Lower leg skin (tissue), 4 donors: ENCODE measurements at regions not wholly inside any gene's neighbourhood (a gene's known extent, or its start where the extent isn't known, plus 50 kb on each side); places are given as distances from the start of the nearest gene placed in this dataset.

Experiments
- DNase-seq, 2 donors: peaks; one replicate each; pipeline ENCODE4 v3.0.0-alpha.2; 2019; ENCODE audit warnings: low spot score in 2 of 2
- H3K4me3 ChIP-seq: fragments of 200-600 bp; sonication (generic); 2 replicates; pipeline ENCODE4 v1.5.1; 2017; ENCODE audit warnings: mild to moderate bottlenecking, low read depth; ENCODE audit not compliant: poor library complexity, severe bottlenecking
- CTCF ChIP-seq, 3 donors: fragments of 450-650 bp; IDR thresholded peaks; one replicate each; pipeline ENCODE4 v1.5.1; 2016; ENCODE audit warnings: antibody characterized with exemption in 3 of 3, mild to moderate bottlenecking in 3 of 3, moderate library complexity in 2 of 3
- POLR2A ChIP-seq, 2 donors: fragments of 450-650 bp; IDR thresholded peaks; one replicate each; pipeline ENCODE4 v1.6.1; 2016 to 2017; ENCODE audit warnings: antibody characterized with exemption in 2 of 2, mild to moderate bottlenecking in 1 of 2, moderate library complexity in 1 of 2
- WGBS, 2 donors: methylation state at CpG; one replicate each; pipeline ENCODE4 v1.1.5; 2018; 5-methylcytosine and 5-hydroxymethylcytosine counted together
- intact Hi-C: fragments of 100-400 bp; cut with DNase I; formaldehyde crosslinking; loops from one replicate; pipeline ENCODE4 v1.15.0; 2023; ENCODE audit warnings: low total_unique reads
- microRNA counts, 2 donors: library from miRNA; unstranded; fragments of <30 nt; microRNA quantifications; one replicate each; lab custom pipeline; 2016
- microRNA-seq, 2 donors: library from miRNA; unstranded; fragments of <30 nt; microRNA quantifications; one replicate each; pipeline ENCODE4, GENCODE V29; 2016; ENCODE audit warnings: borderline replicate concordance in 2 of 2, borderline number of aligned reads in 1 of 2

- TF ChIP-seq POLR2A (IDR thresholded peaks at IDR 0.05): no peak
- TF ChIP-seq CTCF (IDR thresholded peaks at IDR 0.05): no peak
- intact Hi-C loops: no loop called here
- 97% methylated on average over 5 of the region's 5 CpGs for WGBS, 2 donors
- H3K4me3 ChIP-seq: no peak overlapping the region
- no peak for DNase-seq
Observed at GRCh38 chr3:163132111-163132510, 1635.5 kb downstream of the OTOL1 start.

- intact Hi-C loops: no loop called here
- no peak for DNase-seq
- TF ChIP-seq CTCF (IDR thresholded peaks at IDR 0.05) (no peak), POLR2A (IDR thresholded peaks at IDR 0.05) (no peak)
- H3K4me3 ChIP-seq: no peak overlapping the region
- WGBS, 2 donors: 91 to 92% methylated on average over 3 of the region's 3 CpGs
Observed at GRCh38 chr3:163129287-163129686, 1632.7 kb downstream of the OTOL1 start.

- intact Hi-C loops: no loop called here
- no peak overlapping the region for H3K4me3 ChIP-seq
- TF ChIP-seq POLR2A (IDR thresholded peaks at IDR 0.05) (no peak), CTCF (IDR thresholded peaks at IDR 0.05) (no peak)
- DNase-seq: no peak
Observed at GRCh38 chr3:163126115-163126514, 1629.5 kb downstream of the OTOL1 start.

MicroRNAs in the stretch of these regions (microRNA counts, 767-probe panel; counts per million panel counts)
- 0 to 358 counts per million in 2 donors for microRNA hsa-miR-1263 (lab: Ali Mortazavi, UCI)

Small RNA genes in the stretch of these regions (microRNA-seq; reads per million reads assigned to microRNA genes)
- gene MIR1263: 0 reads per million in 2 donors
